Panc1 (cell line): ENCODE measurements at regions not wholly inside any gene's neighbourhood (a gene's known extent, or its start where the extent isn't known, plus 50 kb on each side); places are given as distances from the start of the nearest gene placed in this dataset.

ENCODE experiments used
- ATAC-seq: fragments of 200-7000 bp; cut with Tn5 transposase; 2 replicates; pipeline ENCODE4 v1.9.1; 2020; ENCODE audit warnings: mild to moderate bottlenecking, moderate library complexity
- BruUV-seq: library from RNA; stranded (reverse); fragments of 400-500 nt; replicated peaks from 2 replicates; lab custom pipeline; 2021; lab: Mats Ljungman, UMichigan
- CTCF ChIA-PET: fragments of 300-600 bp; sonication (Branson Sonifier 250); formaldehyde crosslinking; loops from one replicate; lab custom pipeline; 2022; ENCODE audit warnings: antibody characterized with exemption; lab: Charles Lee
- POLR2A ChIA-PET: fragments of 300-600 bp; sonication (Branson Sonifier 250); formaldehyde crosslinking; loops from one replicate; lab custom pipeline; 2022; ENCODE audit warnings: antibody characterized with exemption; lab: Charles Lee
- DNase-seq: peaks from one replicate; pipeline ENCODE4 v3.0.0-alpha.2; 2010; ENCODE audit warnings: low read depth, low spot score
- H3K27ac ChIP-seq: 2 replicates; pipeline ENCODE4 v1.5.1; 2011; ENCODE audit warnings: mild to moderate bottlenecking, low read length, inconsistent platforms
- H3K27me3 ChIP-seq: fragments of 200-500 bp; sonication (Bioruptor generic); 2 replicates; pipeline ENCODE4 v1.6.0; 2014; ENCODE audit warnings: low read length, inconsistent platforms; ENCODE audit not compliant: control insufficient read depth, insufficient read depth
- H3K36me3 ChIP-seq: fragments of 200-500 bp; sonication (Bioruptor generic); 2 replicates; pipeline ENCODE4 v1.5.1; 2014; ENCODE audit warnings: inconsistent platforms, mild to moderate bottlenecking, low read length, moderate library complexity; ENCODE audit not compliant: control insufficient read depth, insufficient read depth
- H3K4me1 ChIP-seq: 2 replicates; pipeline ENCODE4 v1.5.1; 2011; ENCODE audit warnings: inconsistent platforms, mild to moderate bottlenecking, low read length, moderate library complexity; ENCODE audit not compliant: control insufficient read depth, insufficient read depth
- H3K4me3 ChIP-seq, 2 experiments: 2 replicates each; pipeline ENCODE4 v1.5.1; 2011 to 2012; ENCODE audit warnings: low read depth in 2 of 2, low read length in 2 of 2, mild to moderate bottlenecking in 2 of 2, inconsistent platforms in 1 of 2, moderate library complexity in 1 of 2
- H3K9me3 ChIP-seq: fragments of 200-500 bp; sonication (Bioruptor generic); 2 replicates; pipeline ENCODE4 v1.5.1; 2014; ENCODE audit warnings: low read depth, mild to moderate bottlenecking, inconsistent platforms, low read length, moderate library complexity; ENCODE audit not compliant: control insufficient read depth, insufficient read depth
- CTCF ChIP-seq: fragments of 450-650 bp; IDR thresholded peaks from 2 replicates; pipeline ENCODE4 v1.5.1; 2017; ENCODE audit warnings: mild to moderate bottlenecking
- POLR2AphosphoS5 ChIP-seq: IDR thresholded peaks from 2 replicates; pipeline ENCODE4 v1.6.1; 2012; ENCODE audit warnings: mild to moderate bottlenecking, low read depth, low read length, moderate library complexity
- REST ChIP-seq, 2 experiments: IDR thresholded peaks; 2 replicates each; pipeline ENCODE4 v1.6.1; 2011 to 2012; ENCODE audit warnings: low read depth in 2 of 2, control low read depth in 1 of 2, low read length in 1 of 2, mild to moderate bottlenecking in 1 of 2, moderate library complexity in 1 of 2; ENCODE audit not compliant: insufficient read depth in 1 of 2
- SIN3A ChIP-seq: IDR thresholded peaks from 2 replicates; pipeline ENCODE4 v1.6.1; 2012; ENCODE audit warnings: low read depth, mild to moderate bottlenecking, low read length, moderate library complexity, borderline replicate concordance; ENCODE audit not compliant: insufficient read depth
- TCF7L2 ChIP-seq: IDR thresholded peaks from 2 replicates; pipeline ENCODE4 v1.6.1; 2011; ENCODE audit warnings: mild to moderate bottlenecking, low read depth, low read length, inconsistent platforms
- in situ Hi-C: cut with HindIII; loops from 2 replicates; pipeline ENCODE4 v1.10.0; 2016; ENCODE audit warnings: low sequenced_read_pairs, low pct_unique_long_range_greater_than_20kb
- intact Hi-C: fragments of 100-400 bp; cut with micrococcal nuclease; formaldehyde crosslinking; loops from one replicate; pipeline ENCODE4 v1.10.0; 2022; ENCODE audit not compliant: unreplicated experiment

- no peak for ATAC-seq
- no peaks in the 10 kb centered on the region for H3K36me3 ChIP-seq
- TF ChIP-seq SIN3A, result no peak
- TF ChIP-seq CTCF, result no peak
- TF ChIP-seq TCF7L2, result no peak
- no peak for TF ChIP-seq POLR2AphosphoS5
- no peak for TF ChIP-seq REST (IDR thresholded peaks at IDR 0.05; ENCODE audit: insufficient read depth in 1 of 2, low read depth in 2 of 2, low read length in 1 of 2)
- H3K27me3 ChIP-seq, result no peaks in the 10 kb centered on the region
- no TSS peak for BruUV-seq
- no peak overlapping the region for H3K4me3 ChIP-seq
- in situ Hi-C loops (no loop called here), intact Hi-C loops (no loop called here)
- CTCF ChIA-PET, result no interaction called here
- H3K4me1 ChIP-seq, result no peaks in the 10 kb centered on the region
- no peaks in the 10 kb centered on the region for H3K9me3 ChIP-seq
- POLR2A ChIA-PET, result no interaction called here
- no peak for DNase-seq
- no peak overlapping the region for H3K27ac ChIP-seq
Observed at GRCh38 chr6:79146421-79146820, 68.4 kb upstream of the PHIP start.

GRCh38 chr6:79145301-79145700 lies 67.2 kb upstream of the PHIP start:
- POLR2A ChIA-PET, result interaction anchor here (0.6 kb wide), 1 partner anchor 112 kb away, joined by 3 read pairs; no protein-coding TSS in a partner anchor
- no TSS peak for BruUV-seq
- ATAC-seq (no peak), DNase-seq (no peak)
- no peak overlapping the region for H3K27ac ChIP-seq
- H3K9me3 ChIP-seq, result no peaks in the 10 kb centered on the region
- H3K4me3 ChIP-seq, result no peak overlapping the region
- H3K4me1 ChIP-seq, result no peaks in the 10 kb centered on the region
- CTCF ChIA-PET, result no interaction called here
- TF ChIP-seq CTCF (no peak), TCF7L2 (no peak), SIN3A (no peak), REST (IDR thresholded peaks at IDR 0.05; ENCODE audit: insufficient read depth in 1 of 2, low read depth in 2 of 2, low read length in 1 of 2) (no peak), POLR2AphosphoS5 (no peak)
- intact Hi-C loops (no loop called here), in situ Hi-C loops (no loop called here)
- no peaks in the 10 kb centered on the region for H3K27me3 ChIP-seq
- no peaks in the 10 kb centered on the region for H3K36me3 ChIP-seq
